ENCODE measurements at regions not wholly inside any gene's neighbourhood (a gene's known extent, or its start where the extent isn't known, plus 50 kb on each side); places are given as distances from the start of the nearest gene placed in this dataset.
A peak's percentile ranks its signal among the peaks of the same experiment; 100 is the strongest.

GRCh38 chr3:65245133-65246063 is 557.6 kb upstream of the ADAMTS9 start:
- TF ChIP-seq CTCF (IDR thresholded peaks at IDR 0.05) (peak; percentile 31 to 67 (median 53)), EP300 (IDR thresholded peaks at IDR 0.05) (no peak), POLR2A (IDR thresholded peaks at IDR 0.05) (no peak)

Measured in gastroesophageal sphincter (tissue), 3 donors.